SK-N-SH (cell line): ENCODE measurements at regions not wholly inside any gene's neighbourhood (a gene's known extent, or its start where the extent isn't known, plus 50 kb on each side); places are given as distances from the start of the nearest gene placed in this dataset.

Experiments used
- CTCF ChIA-PET: fragments of 300-600, 350-600 bp; formaldehyde crosslinking; extraction: SDS; loops from one replicate; lab custom pipeline; 2021; lab: Yijun Ruan, JAX
- POLR2A ChIA-PET: fragments of 350-600 bp; sonication (Branson Sonifier 250); formaldehyde crosslinking; extraction: SDS; loops from one replicate; lab custom pipeline; 2020; ENCODE audit warnings: antibody characterized with exemption, inconsistent platforms; lab: Yijun Ruan, JAX
- DNase-seq: peaks from one replicate; pipeline ENCODE4 v3.0.0; 2012
- H2AFZ ChIP-seq: fragments of 200-600 bp; sonication (generic); 2 replicates; pipeline ENCODE4 v1.8.1; 2016; ENCODE audit warnings: antibody characterized with exemption, mild to moderate bottlenecking, low read depth
- H3F3A ChIP-seq: fragments of 200-600 bp; sonication (generic); replicated peaks from 2 replicates; pipeline ENCODE3; 2016; ENCODE audit warnings: antibody characterized with exemption, mild to moderate bottlenecking; ENCODE audit not compliant: insufficient read depth
- H3K27ac ChIP-seq, 2 experiments: fragments of 200-500 bp in 1 of 2; fragments of 200-600 bp in 1 of 2; sonication (Bioruptor generic) in 1 of 2; sonication (generic), shearing (Covaris generic) in 1 of 2; 2 replicates each; pipeline versions ENCODE4 v1.5.1 to v1.6.1; 2014 to 2016; ENCODE audit warnings: low read depth in 2 of 2, inconsistent platforms in 1 of 2, low read length in 1 of 2, mild to moderate bottlenecking in 1 of 2, mixed read lengths in 1 of 2
- H3K27me3 ChIP-seq: fragments of 200-600 bp; sonication (generic), shearing (Covaris generic); 2 replicates; pipeline ENCODE4 v1.6.1; 2016; ENCODE audit warnings: mixed run types; ENCODE audit not compliant: insufficient read depth
- H3K36me3 ChIP-seq, 2 experiments: fragments of 200-500 bp in 1 of 2; fragments of 200-600 bp in 1 of 2; sonication (Bioruptor generic) in 1 of 2; sonication (generic) in 1 of 2; replicated peaks in 1 of 2; 2 replicates each; pipeline versions ENCODE3 to v1.5.1; 2014 to 2016; ENCODE audit warnings: low read length in 1 of 2, mild to moderate bottlenecking in 1 of 2; ENCODE audit not compliant: insufficient read depth in 2 of 2, control insufficient read depth in 1 of 2
- H3K4me1 ChIP-seq, 2 experiments: fragments of 200-500 bp in 1 of 2; fragments of 200-600 bp in 1 of 2; sonication (Bioruptor generic) in 1 of 2; sonication (generic), shearing (Covaris generic) in 1 of 2; 2 replicates each; pipeline versions ENCODE4 v1.5.1 to v1.6.1; 2014 to 2016; ENCODE audit warnings: low read depth in 1 of 2, low read length in 1 of 2, mixed run types in 1 of 2; ENCODE audit not compliant: insufficient read depth in 2 of 2, control insufficient read depth in 1 of 2
- H3K4me2 ChIP-seq: fragments of 200-600 bp; sonication (generic), shearing (Covaris generic); 2 replicates; pipeline ENCODE4 v1.6.1; 2017; ENCODE audit warnings: mixed run types
- H3K4me3 ChIP-seq, 2 experiments: fragments of 200-500 bp in 1 of 2; fragments of 200-600 bp in 1 of 2; sonication (Bioruptor generic) in 1 of 2; sonication (generic), shearing (Covaris generic) in 1 of 2; 2 replicates each; pipeline versions ENCODE4 v1.5.1 to v1.8.1; 2014 to 2016; ENCODE audit warnings: low read depth in 2 of 2, inconsistent platforms in 1 of 2, low read length in 1 of 2, mild to moderate bottlenecking in 1 of 2, mixed read lengths in 1 of 2, moderate library complexity in 1 of 2
- H3K79me2 ChIP-seq: fragments of 200-600 bp; sonication (generic); 2 replicates; pipeline ENCODE4 v1.8.1; 2017; ENCODE audit warnings: mild to moderate bottlenecking; ENCODE audit not compliant: insufficient read depth
- H3K9ac ChIP-seq: fragments of 200-600 bp; sonication (generic); 2 replicates; pipeline ENCODE4 v1.6.1; 2017; ENCODE audit warnings: mixed run types
- H3K9me2 ChIP-seq: fragments of 200-600 bp; sonication (generic); 2 replicates; pipeline ENCODE4 v1.6.1; 2017; ENCODE audit warnings: mixed run types
- H3K9me3 ChIP-seq: fragments of 200-600 bp; sonication (generic); 2 replicates; pipeline ENCODE4 v1.6.1; 2017; ENCODE audit warnings: mixed run types, mild to moderate bottlenecking, moderate library complexity
- H4K20me1 ChIP-seq: fragments of 200-600 bp; sonication (generic); 2 replicates; pipeline ENCODE4 v1.6.1; 2017; ENCODE audit warnings: mild to moderate bottlenecking, mixed run types; ENCODE audit not compliant: insufficient read depth
- EZH2phosphoT487 ChIP-seq: fragments of 200-600 bp; sonication (generic); IDR thresholded peaks from 2 replicates; pipeline ENCODE4 v1.6.1; 2017; ENCODE audit warnings: low read depth, mixed run types, mild to moderate bottlenecking, antibody characterized with exemption, moderate library complexity, borderline replicate concordance
- FOXM1 ChIP-seq: IDR thresholded peaks from 2 replicates; pipeline ENCODE4 v1.4.0; 2012; ENCODE audit warnings: low read depth, mild to moderate bottlenecking
- IRF3 ChIP-seq: fragments of 150-350 bp; IDR thresholded peaks from 2 replicates; pipeline ENCODE4 v1.6.1; 2016; ENCODE audit warnings: mild to moderate bottlenecking, low read depth, low read length
- JUND ChIP-seq: IDR thresholded peaks from 2 replicates; pipeline ENCODE4 v1.4.0; 2012
- MEF2A ChIP-seq: IDR thresholded peaks from 2 replicates; pipeline ENCODE4 v1.4.0; 2012; ENCODE audit warnings: low read depth, borderline replicate concordance
- PBX3 ChIP-seq: IDR thresholded peaks from 2 replicates; pipeline ENCODE4; 2012
- RCOR1 ChIP-seq: fragments of 150-350 bp; IDR thresholded peaks from 2 replicates; pipeline ENCODE4 v1.6.1; 2017; ENCODE audit warnings: antibody characterized with exemption, low read length
- RFX5 ChIP-seq: IDR thresholded peaks from 2 replicates; pipeline ENCODE4 v1.6.1; 2012; ENCODE audit warnings: mild to moderate bottlenecking, improper control_type of control experiment, low read length
- SIN3A ChIP-seq: IDR thresholded peaks from 2 replicates; pipeline ENCODE4 v1.6.1; 2012; ENCODE audit warnings: low read depth, mild to moderate bottlenecking, low read length, moderate library complexity, borderline replicate concordance
- SMC3 ChIP-seq: IDR thresholded peaks from 2 replicates; pipeline ENCODE4 v1.6.1; 2012; ENCODE audit warnings: low read depth, low read length, improper control_type of control experiment
- TAF1 ChIP-seq: IDR thresholded peaks from 2 replicates; pipeline ENCODE4 v1.6.1; 2012; ENCODE audit warnings: low read depth, mild to moderate bottlenecking, low read length, moderate library complexity, borderline replicate concordance
- TEAD4 ChIP-seq: IDR thresholded peaks from 2 replicates; pipeline ENCODE4 v1.4.0; 2012; ENCODE audit warnings: mild to moderate bottlenecking, borderline replicate concordance; ENCODE audit not compliant: insufficient read depth
- WGBS: methylation state at CpG from one replicate; pipeline ENCODE4 v1.1.6; 2017; ENCODE audit warnings: low lambda C conversion rate; 5-methylcytosine and 5-hydroxymethylcytosine counted together

- Histone ChIP-seq H2AFZ (no peak overlapping the region), H3K36me3 (peaks cover 26 to 50% of the 10 kb centered on the region in 2 experiments), H3K4me1 (peaks cover 2 to 4% of the 10 kb centered on the region in 2 experiments; a peak in 2 of 4 replicates), H3K4me3 (no peak overlapping the region), H3F3A (peaks cover 3% of the 10 kb centered on the region), H3K9ac (no peak overlapping the region), H3K27ac (no peak overlapping the region), H4K20me1 (no peaks in the 10 kb centered on the region), H3K79me2 (no peaks in the 10 kb centered on the region), H3K9me2 (no peaks in the 10 kb centered on the region), H3K4me2 (no peak overlapping the region), H3K27me3 (no peaks in the 10 kb centered on the region), H3K9me3 (no peaks in the 10 kb centered on the region)
- TF ChIP-seq SMC3: no peak
- TF ChIP-seq TEAD4: no peak
- TF ChIP-seq RCOR1: no peak
- TF ChIP-seq MEF2A: no peak
- no peak for TF ChIP-seq PBX3
- TF ChIP-seq TAF1: no peak
- ChIA-PET POLR2A (no interaction called here), CTCF (interaction anchor here (1.5 kb wide), 1 partner anchor 26 kb away, joined by 4 read pairs; no protein-coding TSS in a partner anchor)
- 73% methylated on average over 2 of the region's 2 CpGs for WGBS
- no peak for DNase-seq
Measured at GRCh38 chr3:124442463-124442862, 287.8 kb upstream of the UMPS start.

GRCh38 chr3:124443446-124443845 lies 286.8 kb upstream of the UMPS start:
- Histone ChIP-seq H3K4me2 (no peak overlapping the region), H2AFZ (no peak overlapping the region), H3K4me1 (peaks cover 2 to 4% of the 10 kb centered on the region in 2 experiments; a peak in 2 of 4 replicates), H3K9me3 (no peaks in the 10 kb centered on the region), H3K27me3 (no peaks in the 10 kb centered on the region), H3K79me2 (no peaks in the 10 kb centered on the region), H4K20me1 (no peaks in the 10 kb centered on the region), H3K27ac (no peak overlapping the region), H3K36me3 (peaks cover 26 to 49% of the 10 kb centered on the region in 2 experiments), H3F3A (no peaks in the 10 kb centered on the region), H3K4me3 (no peak overlapping the region), H3K9me2 (no peaks in the 10 kb centered on the region), H3K9ac (no peak overlapping the region)
- DNase-seq: no peak
- ChIA-PET POLR2A (no interaction called here), CTCF (interaction anchor here (0.8 to 1.3 kb wide), 3 partner anchors 19 to 30 kb away, joined by 3 read pairs; no protein-coding TSS in a partner anchor)
- TF ChIP-seq IRF3 (no peak), RFX5 (no peak), FOXM1 (no peak), SIN3A (no peak), EZH2phosphoT487 (no peak), JUND (no peak), TEAD4 (no peak)
- 100% methylated on average over 1 of the region's 1 CpG for WGBS
